Lower lobe of right lung (tissue), 2 donors: ENCODE measurements at regions not wholly inside any gene's neighbourhood (a gene's known extent, or its start where the extent isn't known, plus 50 kb on each side); places are given as distances from the start of the nearest gene placed in this dataset.

ENCODE experiments used
- ATAC-seq, 2 donors: fragments of 200-7000 bp; cut with Tn5 transposase; one replicate each; pipeline ENCODE4 v1.9.1; 2020 to 2022; ENCODE audit warnings: mild to moderate bottlenecking in 2 of 2, moderate library complexity in 2 of 2
- DNase-seq: peaks from one replicate; pipeline ENCODE4 v3.0.0-alpha.2; 2020
- H3K27ac ChIP-seq: fragments of 200-600 bp; one replicate; pipeline ENCODE4 v1.8.0; 2022
- H3K27me3 ChIP-seq: fragments of 200-600 bp; one replicate; pipeline ENCODE4 v1.8.0; 2022; ENCODE audit warnings: low read depth
- H3K36me3 ChIP-seq: fragments of 200-600 bp; one replicate; pipeline ENCODE4 v1.8.0; 2022; ENCODE audit warnings: mild to moderate bottlenecking
- H3K4me1 ChIP-seq: fragments of 200-600 bp; one replicate; pipeline ENCODE4 v1.8.0; 2022
- H3K4me3 ChIP-seq: fragments of 200-600 bp; one replicate; pipeline ENCODE4 v1.8.0; 2022; ENCODE audit warnings: mild to moderate bottlenecking
- H3K9me3 ChIP-seq: fragments of 200-600 bp; one replicate; pipeline ENCODE4 v1.8.0; 2022
- CTCF ChIP-seq: fragments of 200-600 bp; IDR thresholded peaks from one replicate; pipeline ENCODE4 v1.8.0; 2022; ENCODE audit warnings: antibody characterized with exemption, mild to moderate bottlenecking
- intact Hi-C: fragments of 100-400 bp; cut with DNase I; formaldehyde crosslinking; loops from one replicate; pipeline ENCODE4 v1.11.0; 2022
- donor health status: DM: no; HTN: yes; CAD: no; lungs with severe emphysema.

GRCh38 chr1:163730411-163730821 lies 408.7 kb downstream of the NUF2 start:
- Histone ChIP-seq H3K27ac (no peak overlapping the region), H3K4me1 (no peaks in the 10 kb centered on the region), H3K36me3 (no peaks in the 10 kb centered on the region), H3K27me3 (no peaks in the 10 kb centered on the region), H3K4me3 (no peak overlapping the region), H3K9me3 (no peaks in the 10 kb centered on the region)
- intact Hi-C loops: no loop called here
- TF ChIP-seq CTCF: no peak
- ATAC-seq: no peak
- DNase-seq: no peak

GRCh38 chr1:163737261-163737660 lies 415.5 kb downstream of the NUF2 start:
- Histone ChIP-seq H3K27ac (no peak overlapping the region), H3K4me1 (no peaks in the 10 kb centered on the region), H3K27me3 (no peaks in the 10 kb centered on the region), H3K36me3 (no peaks in the 10 kb centered on the region), H3K4me3 (no peak overlapping the region), H3K9me3 (no peaks in the 10 kb centered on the region)
- intact Hi-C loops: no loop called here
- ATAC-seq (no peak), DNase-seq (no peak)
- no peak for TF ChIP-seq CTCF

GRCh38 chr1:163744301-163744887 lies 422.6 kb downstream of the NUF2 start:
- Histone ChIP-seq H3K4me1 (no peaks in the 10 kb centered on the region), H3K9me3 (peaks cover 14% of the 10 kb centered on the region), H3K4me3 (no peak overlapping the region), H3K36me3 (no peaks in the 10 kb centered on the region), H3K27me3 (no peaks in the 10 kb centered on the region), H3K27ac (no peak overlapping the region)
- intact Hi-C loops: no loop called here
- DNase-seq (no peak), ATAC-seq (no peak)
- no peak for TF ChIP-seq CTCF

GRCh38 chr1:163745204-163745603 lies 423.4 kb downstream of the NUF2 start:
- ATAC-seq: no peak
- Histone ChIP-seq H3K27ac (no peak overlapping the region), H3K4me1 (no peaks in the 10 kb centered on the region), H3K27me3 (no peaks in the 10 kb centered on the region), H3K4me3 (no peak overlapping the region), H3K36me3 (no peaks in the 10 kb centered on the region), H3K9me3 (peaks cover 14% of the 10 kb centered on the region)
- TF ChIP-seq CTCF: no peak
- intact Hi-C loops: no loop called here
- DNase-seq: no peak

GRCh38 chr1:163747261-163747660 lies 425.5 kb downstream of the NUF2 start:
- no peaks in the 10 kb centered on the region for H3K27me3 ChIP-seq
- intact Hi-C loops: no loop called here
- H3K4me3 ChIP-seq: no peak overlapping the region
- H3K4me1 ChIP-seq: no peaks in the 10 kb centered on the region
- ATAC-seq (peak in 1 of 2 donors; percentile 24), DNase-seq (no peak)
- peaks cover 14% of the 10 kb centered on the region for H3K9me3 ChIP-seq
- H3K27ac ChIP-seq: no peak overlapping the region
- no peaks in the 10 kb centered on the region for H3K36me3 ChIP-seq
- TF ChIP-seq CTCF: no peak

- Histone ChIP-seq H3K4me1 (no peaks in the 10 kb centered on the region), H3K27ac (no peak overlapping the region), H3K4me3 (no peak overlapping the region), H3K9me3 (peaks cover 14% of the 10 kb centered on the region), H3K27me3 (no peaks in the 10 kb centered on the region), H3K36me3 (no peaks in the 10 kb centered on the region)
- no peak for TF ChIP-seq CTCF
- intact Hi-C loops: no loop called here
- DNase-seq: no peak
- ATAC-seq: no peak
Measured at GRCh38 chr1:163747855-163748254, 426.1 kb downstream of the NUF2 start.
